ENCODE measurements at regions not wholly inside any gene's neighbourhood (a gene's known extent, or its start where the extent isn't known, plus 50 kb on each side); places are given as distances from the start of the nearest gene placed in this dataset.

GRCh38 chr11:69976794-69977193 lies 101.3 kb upstream of the ANO1 start:
- H3K27me3 ChIP-seq = peaks cover 0 to 34% (median 8%) of the 10 kb centered on the region in 3 donors

GRCh38 chr11:69977951-69978350 lies 100.2 kb upstream of the ANO1 start:
- Histone ChIP-seq H3K4me3 (no peak overlapping the region), H3K9me3 (no peaks in the 10 kb centered on the region), H3K4me1 (no peaks in the 10 kb centered on the region), H3K27ac (no peak overlapping the region), H3K36me3 (no peaks in the 10 kb centered on the region), H3K27me3 (peaks cover 0 to 45% (median 16%) of the 10 kb centered on the region in 3 donors)
- WGBS, 2 donors = 88 to 94% methylated on average over 12 of the region's 12 CpGs
- no peak for DNase-seq
- intact Hi-C loops (cut with DNase I) = no loop called here
- TF ChIP-seq, protein P1, sequence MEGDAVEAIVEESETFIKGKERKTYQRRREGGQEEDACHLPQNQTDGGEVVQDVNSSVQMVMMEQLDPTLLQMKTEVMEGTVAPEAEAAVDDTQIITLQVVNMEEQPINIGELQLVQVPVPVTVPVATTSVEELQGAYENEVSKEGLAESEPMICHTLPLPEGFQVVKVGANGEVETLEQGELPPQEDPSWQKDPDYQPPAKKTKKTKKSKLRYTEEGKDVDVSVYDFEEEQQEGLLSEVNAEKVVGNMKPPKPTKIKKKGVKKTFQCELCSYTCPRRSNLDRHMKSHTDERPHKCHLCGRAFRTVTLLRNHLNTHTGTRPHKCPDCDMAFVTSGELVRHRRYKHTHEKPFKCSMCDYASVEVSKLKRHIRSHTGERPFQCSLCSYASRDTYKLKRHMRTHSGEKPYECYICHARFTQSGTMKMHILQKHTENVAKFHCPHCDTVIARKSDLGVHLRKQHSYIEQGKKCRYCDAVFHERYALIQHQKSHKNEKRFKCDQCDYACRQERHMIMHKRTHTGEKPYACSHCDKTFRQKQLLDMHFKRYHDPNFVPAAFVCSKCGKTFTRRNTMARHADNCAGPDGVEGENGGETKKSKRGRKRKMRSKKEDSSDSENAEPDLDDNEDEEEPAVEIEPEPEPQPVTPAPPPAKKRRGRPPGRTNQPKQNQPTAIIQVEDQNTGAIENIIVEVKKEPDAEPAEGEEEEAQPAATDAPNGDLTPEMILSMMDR (IDR thresholded peaks at IDR 0.05) = no peak
- TF ChIP-seq EP300 (IDR thresholded peaks at IDR 0.05) (no peak), POLR2A (IDR thresholded peaks at IDR 0.05) (no peak), POLR2AphosphoS5 (IDR thresholded peaks at IDR 0.05) (no peak)

More at GRCh38 chr11:69976794-69977193, 101.3 kb upstream of the ANO1 start:
- intact Hi-C loops (cut with DNase I) = no loop called here
- TF ChIP-seq POLR2AphosphoS5 (IDR thresholded peaks at IDR 0.05) (no peak), POLR2A (IDR thresholded peaks at IDR 0.05) (no peak), EP300 (IDR thresholded peaks at IDR 0.05) (no peak)
- TF ChIP-seq, protein P1 (IDR thresholded peaks at IDR 0.05) = no peak
- Histone ChIP-seq H3K9me3 (no peaks in the 10 kb centered on the region), H3K36me3 (no peaks in the 10 kb centered on the region), H3K4me3 (no peak overlapping the region), H3K27ac (no peak overlapping the region), H3K4me1 (no peaks in the 10 kb centered on the region)
- no peak for DNase-seq
- WGBS, 2 donors = 91 to 95% methylated on average over 10 of the region's 10 CpGs

- intact Hi-C loops (cut with DNase I) = no loop called here
- no peak for TF ChIP-seq POLR2AphosphoS5 (IDR thresholded peaks at IDR 0.05)
- TF ChIP-seq, protein P1 (IDR thresholded peaks at IDR 0.05) = no peak
- no peak for TF ChIP-seq EP300 (IDR thresholded peaks at IDR 0.05)
- TF ChIP-seq POLR2A (IDR thresholded peaks at IDR 0.05) = no peak
These were observed 99.1 kb upstream of the ANO1 start for GRCh38 chr11:69978841-69979614.

GRCh38 chr11:69979632-69980031 lies 98.5 kb upstream of the ANO1 start:
- Histone ChIP-seq H3K27me3 (peaks cover 0 to 62% (median 20%) of the 10 kb centered on the region in 3 donors), H3K36me3 (no peaks in the 10 kb centered on the region), H3K9me3 (no peaks in the 10 kb centered on the region), H3K4me1 (no peaks in the 10 kb centered on the region), H3K4me3 (no peak overlapping the region), H3K27ac (no peak overlapping the region)
- intact Hi-C loops (cut with DNase I) = no loop called here
- DNase-seq = no peak
- WGBS, 2 donors = 80 to 88% methylated on average over 9 of the region's 9 CpGs
- TF ChIP-seq, protein P1 (IDR thresholded peaks at IDR 0.05) = no peak
- TF ChIP-seq EP300 (IDR thresholded peaks at IDR 0.05) (no peak), POLR2AphosphoS5 (IDR thresholded peaks at IDR 0.05) (no peak), POLR2A (IDR thresholded peaks at IDR 0.05) (no peak)

More at GRCh38 chr11:69978841-69979614, 99.1 kb upstream of the ANO1 start:
- Histone ChIP-seq H3K27ac (no peak overlapping the region), H3K36me3 (no peaks in the 10 kb centered on the region), H3K4me1 (no peaks in the 10 kb centered on the region), H3K27me3 (peaks cover 0 to 56% (median 16%) of the 10 kb centered on the region in 3 donors), H3K9me3 (no peaks in the 10 kb centered on the region), H3K4me3 (no peak overlapping the region)
- WGBS, 2 donors = 70 to 74% methylated on average over 10 of the region's 10 CpGs
- DNase-seq = no peak

All from sigmoid colon (tissue), 6 donors.